Caki2 (cell line): ENCODE measurements at regions not wholly inside any gene's neighbourhood (a gene's known extent, or its start where the extent isn't known, plus 50 kb on each side); places are given as distances from the start of the nearest gene placed in this dataset.

Experiments
- DNase-seq: peaks from one replicate; pipeline ENCODE4 v3.0.0-alpha.2; 2015; ENCODE audit warnings: low read depth
- in situ Hi-C: cut with HindIII; loops from 2 replicates; pipeline ENCODE4 v1.10.0; 2016; ENCODE audit warnings: low sequenced_read_pairs, low pct_unique_long_range_greater_than_20kb, mixed read lengths

DNA sequence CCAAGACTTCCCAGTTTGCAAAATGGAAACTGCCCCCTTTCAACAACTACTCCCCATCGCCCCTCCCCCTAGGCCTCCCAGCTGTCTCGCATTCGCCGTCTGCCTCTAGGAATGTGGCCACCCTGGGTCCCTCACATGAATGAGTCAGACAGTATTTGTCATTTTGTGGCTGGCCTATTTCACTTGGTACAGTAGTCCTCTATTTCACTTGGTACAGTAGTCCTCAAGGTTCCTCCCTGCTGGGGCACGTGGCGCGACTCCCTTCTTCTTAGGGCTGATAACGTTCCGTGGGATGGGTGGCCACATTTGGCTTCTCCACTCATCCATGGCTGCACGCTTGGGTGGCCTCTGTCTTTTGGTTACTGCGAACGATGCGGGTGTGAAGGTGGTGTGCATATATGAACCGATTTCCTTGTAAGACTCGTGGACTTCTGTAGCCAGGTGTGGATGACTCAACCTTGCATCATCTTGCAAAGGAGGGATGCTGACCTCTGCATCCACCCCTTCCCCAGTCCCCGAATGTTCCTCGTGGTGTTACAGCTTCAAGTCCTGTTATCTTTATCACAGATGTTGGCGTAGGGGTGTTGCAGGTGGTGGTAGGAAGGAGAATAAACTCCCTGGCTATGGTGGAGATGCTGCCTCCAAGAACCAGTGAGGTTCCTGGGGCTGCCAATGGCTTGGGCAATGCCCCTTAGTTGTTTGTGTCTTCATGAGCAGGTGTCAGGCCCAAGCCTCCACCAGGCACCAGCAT, 112.1 kb upstream of the SOX1 start:
- in situ Hi-C loops, result no loop called here
- peak; percentile 96 for DNase-seq

DNA sequence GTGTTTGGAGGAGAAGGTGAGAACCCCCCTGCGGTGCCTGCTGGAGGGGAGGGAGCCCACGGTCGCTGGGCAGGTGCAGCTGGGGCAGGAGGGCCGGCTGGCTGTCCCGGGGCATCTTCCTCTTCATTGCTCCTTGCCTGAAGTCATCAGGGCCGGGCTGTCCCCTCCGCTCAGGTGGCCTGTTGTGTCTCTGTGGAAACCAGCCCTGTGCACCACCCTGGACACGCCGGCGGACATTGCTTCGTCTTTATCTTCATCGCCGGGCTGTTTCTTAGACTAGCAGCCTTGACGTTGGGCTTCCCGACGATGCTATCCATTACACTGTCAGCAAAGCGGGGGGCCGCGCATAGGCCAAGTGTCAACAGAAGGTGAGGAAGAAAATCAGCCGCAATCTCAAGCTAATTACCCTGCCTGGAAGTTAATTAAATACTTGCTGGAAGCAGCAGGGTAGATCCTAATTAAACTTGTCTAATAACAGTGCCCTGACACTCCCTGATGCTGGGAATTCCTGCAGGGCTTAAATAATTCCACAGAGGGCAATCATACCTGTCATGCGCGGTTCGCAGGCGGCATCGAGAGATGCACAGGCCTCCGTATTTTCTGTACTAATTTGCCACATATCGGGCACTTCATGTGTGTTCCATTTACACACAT, 111.4 kb upstream of the SOX1 start:
- DNase-seq, result no peak
- in situ Hi-C loops, result no loop called here

DNA sequence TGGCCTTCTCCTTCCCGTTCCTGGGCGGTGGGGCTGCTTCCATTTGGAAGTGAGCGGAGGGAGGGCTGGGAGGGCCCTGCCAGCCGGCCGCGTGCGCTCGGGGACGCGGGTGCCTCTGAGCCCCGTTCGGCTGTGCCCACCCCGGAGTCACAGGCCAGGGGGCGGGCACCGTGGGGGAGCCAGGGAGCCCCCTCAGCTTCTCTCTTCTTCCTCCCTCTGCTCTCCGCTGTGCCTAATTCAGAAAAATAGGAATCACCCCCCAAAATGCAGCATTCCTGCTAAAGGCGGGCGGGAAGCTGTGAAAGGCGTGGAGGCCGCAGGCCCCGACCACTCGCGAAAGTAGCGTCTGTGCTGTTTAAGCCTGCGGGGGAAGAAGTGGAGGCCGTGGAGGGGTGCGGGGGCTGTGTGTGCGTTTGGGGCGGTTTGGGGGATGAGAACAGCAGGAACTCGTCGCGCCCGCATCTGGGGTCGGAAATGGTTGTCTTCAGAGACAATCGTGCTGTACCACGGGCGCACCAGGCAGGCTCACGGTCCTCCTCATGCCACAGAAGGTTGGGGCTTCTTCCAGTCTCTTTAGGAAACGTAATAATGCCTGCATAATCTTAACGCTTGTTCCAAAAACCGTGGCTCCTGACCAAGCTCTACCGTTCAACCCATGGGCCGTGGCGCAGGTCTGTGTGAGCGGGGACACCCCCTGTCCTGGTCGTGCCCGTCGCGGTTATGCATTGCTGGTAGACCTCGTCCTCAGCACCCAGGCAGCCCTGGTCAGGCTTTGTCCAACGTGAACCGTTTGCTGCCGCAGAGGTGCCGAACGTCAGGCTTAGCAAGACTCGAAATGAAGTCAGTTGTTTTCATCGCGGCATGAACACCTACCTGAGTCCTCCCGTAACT, 110.4 kb upstream of the SOX1 start:
- in situ Hi-C loops, result no loop called here
- no peak for DNase-seq

DNA sequence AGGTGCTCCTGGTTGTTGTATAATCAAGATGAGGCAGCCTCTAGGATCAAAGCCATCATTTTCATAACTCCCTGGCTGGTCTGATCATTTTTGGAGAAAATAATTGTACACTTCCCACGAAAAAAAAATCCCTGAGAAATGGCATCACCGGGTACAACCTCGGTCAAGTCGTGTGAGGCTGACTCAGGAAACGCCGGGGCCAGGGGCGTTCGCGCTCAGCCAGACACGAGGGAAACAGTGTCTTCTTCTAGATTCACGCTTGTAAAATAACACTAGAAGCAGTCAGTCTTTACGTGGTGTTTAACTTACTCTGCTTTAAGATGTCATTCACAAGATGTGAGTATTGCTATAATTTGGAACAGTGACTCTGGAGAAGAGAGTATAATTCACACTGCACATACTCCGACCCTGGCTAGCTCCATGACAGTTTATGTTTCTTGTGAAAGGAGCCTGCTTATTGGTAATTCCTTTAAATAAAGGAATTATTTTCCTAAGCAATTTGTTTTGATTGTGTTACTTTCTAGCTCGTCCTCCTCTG, 109.0 kb upstream of the SOX1 start:
- DNase-seq, result no peak
- in situ Hi-C loops, result no loop called here

DNA sequence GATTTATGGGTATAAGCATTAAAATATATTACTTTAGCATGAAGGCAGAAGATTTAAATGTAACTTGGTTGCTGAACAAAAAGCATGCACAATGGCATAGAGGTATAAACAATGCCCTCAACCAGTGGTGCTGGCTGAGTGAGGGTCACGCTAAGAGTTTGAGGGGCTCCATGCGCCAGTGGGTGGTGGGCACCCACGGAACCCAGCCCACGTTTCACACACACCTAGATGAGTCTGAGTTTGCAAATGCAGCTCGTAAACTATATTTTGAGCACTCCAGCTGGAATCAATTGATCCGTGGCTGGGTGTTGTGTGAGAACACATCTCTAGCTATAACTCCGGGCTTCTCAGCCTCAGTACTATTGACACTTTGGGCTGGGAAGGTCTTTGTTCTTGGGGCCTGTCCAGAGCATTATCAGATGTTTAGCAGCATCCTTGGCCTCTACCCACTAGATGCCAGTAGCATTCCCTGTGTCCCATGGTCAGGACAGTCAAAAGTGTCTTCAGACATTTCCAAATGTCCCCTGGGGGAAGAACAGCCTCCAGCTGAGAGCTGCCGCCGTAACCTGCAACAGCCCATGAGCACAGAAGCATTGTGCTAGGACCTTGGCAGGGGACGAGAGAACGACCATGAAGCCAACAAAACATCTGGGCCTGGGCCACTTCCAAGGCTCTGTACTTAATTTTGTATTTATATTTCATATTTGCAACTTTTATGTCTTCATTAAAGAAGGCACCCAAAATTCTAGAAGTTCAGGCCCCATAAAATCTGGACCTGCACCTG, 108.1 kb upstream of the SOX1 start:
- no peak for DNase-seq
- in situ Hi-C loops, result no loop called here

DNA sequence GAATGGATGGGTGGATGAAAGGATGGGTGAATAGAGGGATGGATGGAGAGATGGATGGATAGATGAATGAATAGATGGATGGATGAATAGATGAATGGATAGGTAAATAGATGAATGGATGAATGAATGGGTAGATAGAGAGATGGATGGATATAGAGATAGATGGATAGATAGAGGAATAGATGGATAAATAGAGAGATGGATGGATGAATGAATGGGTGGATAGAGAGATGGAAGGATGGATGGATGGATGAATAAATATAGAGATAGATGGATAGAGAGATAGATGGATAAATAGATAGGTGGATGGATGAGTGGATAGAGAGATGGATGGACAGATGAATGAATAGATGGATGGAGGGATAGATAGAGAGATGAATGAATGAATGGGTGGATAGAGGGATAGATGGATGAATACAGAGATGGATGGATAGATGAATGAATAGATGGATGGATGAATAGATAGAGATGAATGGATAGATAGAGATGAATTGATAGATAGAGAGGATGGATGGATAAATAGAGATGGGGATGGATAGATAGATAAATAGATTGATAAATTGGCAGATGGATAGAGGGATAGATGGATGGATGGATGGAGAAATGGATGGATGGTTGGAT, 106.7 kb upstream of the SOX1 start:
- in situ Hi-C loops, result no loop called here

DNA sequence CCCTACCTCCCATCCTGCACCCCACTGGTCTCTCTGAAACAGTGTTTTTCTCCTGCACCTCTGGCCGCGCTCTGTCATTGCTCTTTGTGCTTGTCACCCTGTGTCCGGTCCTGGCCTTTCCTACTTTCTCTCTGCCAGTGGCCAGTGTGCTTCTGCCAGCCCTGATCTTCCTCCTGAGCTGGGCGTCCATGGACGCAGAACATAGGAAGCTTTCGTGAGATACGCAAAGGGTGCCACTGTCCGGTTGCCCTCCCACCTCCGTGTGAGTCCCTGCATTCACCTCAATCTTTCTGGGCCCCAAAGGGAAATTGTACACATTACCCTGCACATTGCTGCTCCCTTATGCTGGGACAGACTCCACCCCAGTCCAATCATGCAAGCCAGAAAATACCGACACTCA, 105.7 kb upstream of the SOX1 start:
- in situ Hi-C loops, result no loop called here
- no peak for DNase-seq

More for the DNA sequence above, 106.7 kb upstream of the SOX1 start:
- no peak for DNase-seq

DNA sequence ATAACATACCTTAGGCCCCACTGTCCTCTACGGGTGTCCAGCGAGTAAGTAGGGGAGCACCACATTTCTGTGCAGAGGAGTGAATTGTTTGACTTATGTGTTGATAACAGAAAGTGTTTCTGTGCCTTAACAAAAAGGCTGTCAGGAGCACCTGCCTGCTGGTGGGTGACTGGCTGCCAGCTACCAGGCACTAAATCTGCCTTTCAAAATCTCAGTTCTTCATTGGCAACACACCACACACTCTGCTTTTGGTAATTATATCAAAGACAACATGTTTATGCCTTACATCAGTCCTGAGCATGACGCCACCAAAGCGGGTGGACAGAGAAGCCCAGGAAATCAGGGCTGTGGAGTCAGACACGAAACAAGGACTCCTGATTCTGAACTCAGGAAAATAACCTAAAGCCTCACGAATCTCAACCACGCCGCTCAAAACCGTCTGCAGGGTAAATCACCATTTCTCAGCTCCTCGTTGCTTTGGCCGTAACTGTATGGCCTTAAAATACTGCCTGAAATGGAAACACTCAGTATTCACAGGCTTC, 105.2 kb upstream of the SOX1 start:
- in situ Hi-C loops, result no loop called here
- no peak for DNase-seq

DNA sequence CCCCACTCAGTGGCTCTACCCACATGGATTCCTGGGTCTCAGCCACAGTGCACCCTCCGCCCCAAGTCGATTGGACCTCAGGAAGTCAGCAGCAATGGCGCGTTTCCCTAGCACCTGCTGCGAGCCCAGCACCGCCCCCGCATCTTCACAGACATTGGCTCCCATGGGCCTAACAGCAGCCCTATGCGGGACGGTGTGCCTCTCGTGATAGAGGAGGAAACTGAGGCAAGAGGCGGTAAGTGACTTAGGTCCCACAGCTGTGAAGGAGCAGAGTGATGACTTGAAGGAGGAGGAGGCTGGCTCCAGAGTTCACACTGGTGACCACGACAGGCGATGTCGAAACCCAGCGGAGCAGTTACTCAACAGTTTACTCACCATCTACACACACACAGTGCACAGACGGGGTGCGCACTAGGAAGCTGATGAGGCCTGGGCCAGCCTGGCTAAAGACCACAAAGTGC, 104.5 kb upstream of the SOX1 start:
- DNase-seq, result no peak
- in situ Hi-C loops, result no loop called here

DNA sequence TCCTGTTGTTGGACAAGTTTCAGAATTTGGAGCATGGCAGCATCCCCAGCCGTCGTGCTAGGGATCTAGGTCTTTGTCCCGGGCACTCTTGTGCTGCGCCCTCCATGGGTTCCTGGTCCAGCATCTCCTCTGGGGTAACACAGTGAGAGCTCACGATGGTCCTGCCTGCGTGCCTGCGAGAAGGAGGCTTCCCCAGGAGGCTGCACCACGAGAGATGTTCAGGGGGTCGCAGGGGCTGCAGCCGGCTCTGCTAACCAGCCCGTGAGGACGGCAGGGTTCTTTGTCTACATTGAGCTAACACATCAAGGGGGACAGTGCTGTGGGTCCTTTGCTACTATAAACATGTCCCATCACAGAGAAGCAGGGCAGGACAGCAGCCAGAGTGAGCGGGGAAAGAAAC, 103.9 kb upstream of the SOX1 start:
- no peak for DNase-seq
- in situ Hi-C loops, result no loop called here

DNA sequence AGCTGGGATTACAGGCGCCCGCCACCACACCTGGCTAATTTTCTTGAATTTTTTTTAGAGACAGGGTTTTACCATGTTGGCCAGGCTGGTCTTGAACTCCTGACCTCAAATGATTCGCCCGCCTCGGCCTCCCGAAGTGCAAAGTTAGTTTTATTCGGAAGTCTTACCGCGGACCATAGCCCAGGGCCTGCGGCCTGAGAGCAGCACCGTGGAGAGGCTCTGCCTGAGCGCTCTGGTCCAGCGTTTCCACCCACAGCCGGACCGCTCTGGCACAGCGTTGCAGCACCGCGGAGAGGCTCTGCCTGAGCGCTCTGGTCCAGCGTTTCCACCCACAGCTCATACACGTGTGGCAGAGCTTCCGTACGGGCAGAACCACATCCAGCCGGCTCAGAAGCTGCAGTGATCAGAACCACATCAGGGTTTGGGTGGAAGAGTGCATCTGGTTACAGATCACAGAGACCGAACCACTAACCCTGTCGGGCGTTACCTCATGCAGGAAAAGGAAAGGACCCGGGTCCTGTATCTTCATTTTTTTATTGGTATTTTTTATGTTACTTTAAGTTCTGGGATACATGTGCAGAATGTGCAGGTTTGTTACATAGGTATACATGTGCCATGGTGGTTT, 102.4 kb upstream of the SOX1 start:
- in situ Hi-C loops, result no loop called here
- no peak for DNase-seq

DNA sequence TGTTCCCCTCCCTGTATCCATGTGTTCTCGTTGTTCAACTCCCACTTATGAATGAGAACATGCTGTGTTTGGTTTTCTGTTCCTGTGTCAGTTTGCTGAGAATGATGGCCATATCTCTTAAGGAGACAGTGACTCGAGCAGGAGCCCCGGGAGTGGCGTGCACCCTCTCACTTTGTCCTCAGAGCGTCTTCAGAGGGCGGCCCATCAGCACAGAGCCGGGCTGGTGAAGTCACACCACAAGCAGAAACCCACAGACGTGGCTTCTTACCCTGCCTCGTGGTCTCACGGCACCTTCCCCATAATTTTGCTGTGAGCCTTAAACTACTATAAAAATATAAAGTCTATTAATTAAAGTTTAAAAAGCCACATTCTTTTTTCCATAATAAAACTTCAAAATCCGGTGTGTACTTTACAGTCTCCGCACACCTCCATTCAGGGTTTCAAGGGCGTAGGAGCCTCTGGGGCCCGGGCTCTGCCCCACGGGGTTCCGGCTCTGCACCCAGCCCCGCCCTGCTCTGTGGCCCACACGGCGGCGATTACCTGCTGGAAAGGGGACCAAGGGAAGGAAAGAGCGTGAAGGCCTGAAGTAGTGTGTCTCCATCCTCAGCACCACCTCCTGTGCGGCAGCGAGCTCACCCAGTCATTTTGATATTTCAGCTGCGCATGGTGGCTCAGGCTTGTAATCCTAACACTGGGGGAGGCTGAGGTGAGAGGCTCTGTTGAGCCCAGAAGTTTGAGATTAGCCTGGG, 101.3 kb upstream of the SOX1 start:
- in situ Hi-C loops, result no loop called here
- DNase-seq, result no peak

DNA sequence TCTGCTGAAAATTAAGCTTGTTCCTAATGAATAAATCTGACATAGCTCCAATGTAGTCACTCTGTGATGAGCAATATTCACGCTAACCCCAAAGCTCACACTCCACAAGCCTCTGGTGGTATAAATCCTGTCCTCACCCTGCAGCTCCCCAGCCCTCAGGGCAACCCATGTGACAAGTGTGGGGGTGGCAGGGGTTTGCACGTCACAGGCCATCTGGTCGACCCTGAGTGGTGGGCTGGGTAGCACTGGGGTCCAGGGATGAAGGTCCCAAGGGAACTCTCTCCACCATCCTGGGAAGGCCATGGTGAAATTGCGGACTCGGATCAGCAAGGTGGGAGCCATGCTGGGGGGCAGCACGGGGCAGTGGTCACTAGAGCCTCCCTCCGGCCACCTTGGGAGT, 100.0 kb upstream of the SOX1 start:
- in situ Hi-C loops, result no loop called here

DNA sequence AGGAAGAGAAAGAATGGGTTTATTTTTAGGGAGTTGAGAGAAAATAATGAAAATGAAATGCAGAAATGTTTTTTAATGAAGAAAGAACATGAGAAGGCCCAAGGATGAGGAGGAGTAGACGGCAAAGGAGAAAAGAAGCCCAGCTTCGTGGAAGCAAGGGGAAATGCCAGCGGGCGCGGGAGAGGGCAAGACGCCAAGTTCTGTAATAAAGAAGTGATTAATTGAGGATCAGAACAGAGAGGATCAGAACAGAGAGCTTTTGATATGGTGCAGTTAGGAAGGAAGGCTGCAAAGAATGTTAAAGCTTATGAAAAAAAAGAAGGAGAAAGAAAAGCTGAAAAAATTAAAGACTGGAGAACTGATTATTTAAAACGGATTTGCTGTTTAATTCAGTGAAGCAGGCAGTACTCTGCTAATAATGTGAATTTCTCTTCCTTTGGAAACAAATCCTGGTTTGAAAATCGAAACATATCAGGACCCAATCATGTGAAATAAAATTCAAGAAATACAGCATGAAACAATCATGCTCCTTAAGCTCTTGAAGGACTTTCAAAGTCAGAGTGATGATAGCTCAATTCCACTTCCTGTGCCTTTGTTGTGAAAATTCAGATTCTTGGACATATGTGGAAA, 99.3 kb upstream of the SOX1 start:
- in situ Hi-C loops, result no loop called here
- DNase-seq, result no peak

More for the DNA sequence above, 100.0 kb upstream of the SOX1 start:
- DNase-seq, result no peak

DNA sequence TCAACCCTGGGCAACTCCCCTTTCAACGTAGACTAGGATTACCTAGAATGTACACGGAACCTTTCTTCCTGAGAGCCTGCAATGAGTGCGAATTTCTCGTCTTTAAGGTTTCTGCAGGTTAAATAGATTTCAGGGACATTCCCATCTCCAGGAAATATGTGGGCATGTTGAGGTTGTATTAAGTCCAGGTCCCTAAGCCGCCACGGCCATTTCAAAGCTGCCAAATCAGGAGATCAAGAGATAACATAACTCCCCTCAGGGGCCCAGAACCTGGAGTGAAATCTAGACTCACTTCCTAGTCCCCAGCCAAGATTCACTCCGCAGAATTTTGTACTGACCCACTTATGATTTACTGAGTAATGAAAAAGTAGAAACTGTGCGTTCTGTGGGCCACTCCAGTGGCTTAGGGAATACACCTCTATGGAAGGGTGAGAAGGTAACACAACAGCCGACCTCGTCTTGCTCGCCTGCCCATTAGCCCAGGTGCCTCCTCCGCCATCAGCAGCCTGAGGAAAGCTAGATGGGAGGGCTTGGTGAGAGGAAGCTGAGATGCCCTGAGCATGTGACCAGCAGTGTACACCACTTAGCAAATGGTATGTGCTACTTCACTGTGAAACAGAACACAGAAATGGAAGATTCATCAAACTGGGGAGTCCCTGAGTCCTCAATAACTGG, 98.5 kb upstream of the SOX1 start:
- DNase-seq, result no peak
- in situ Hi-C loops, result no loop called here
